ENCODE measurements at regions not wholly inside any gene's neighbourhood (a gene's known extent, or its start where the extent isn't known, plus 50 kb on each side); places are given as distances from the start of the nearest gene placed in this dataset.
A peak's percentile ranks its signal among the peaks of the same experiment; 100 is the strongest.

DNA sequence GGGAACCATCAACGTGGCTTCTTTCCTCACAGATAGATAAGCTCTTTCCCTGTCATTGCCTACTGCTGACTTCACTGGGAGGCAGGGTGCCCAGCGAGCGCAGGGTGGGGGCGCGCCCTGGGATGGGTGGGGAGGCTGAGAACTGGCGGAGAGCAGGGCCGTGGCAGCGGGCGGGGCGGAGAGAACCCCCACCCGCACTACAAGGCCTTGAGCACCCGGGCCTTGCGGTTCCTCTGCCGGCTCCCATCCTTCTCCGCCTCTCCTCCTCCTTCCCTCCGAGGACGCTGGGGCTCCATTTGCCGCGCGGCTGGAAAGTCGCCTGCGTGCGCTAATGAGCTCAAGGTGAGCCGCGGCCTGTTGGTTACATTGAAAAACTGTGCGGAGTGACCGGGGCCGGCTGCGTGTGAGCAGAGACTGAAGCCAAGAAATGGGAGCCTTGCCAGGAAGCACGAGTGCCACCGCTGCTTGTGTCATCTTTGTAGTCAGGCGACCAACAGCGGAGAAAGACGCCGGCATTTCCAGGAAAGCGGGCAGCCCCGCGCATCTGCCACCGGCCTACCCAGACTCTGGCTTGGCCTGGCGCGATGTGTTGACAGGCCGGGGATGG lies 963.5 kb upstream of the SLC35B3 start:
- Histone ChIP-seq H3K9ac (ENCODE audit: low read length) (no peak overlapping the region), H4K20me1 (ENCODE audit: insufficient read depth, low read length) (no peaks in the 10 kb centered on the region), H3K4me1 (ENCODE audit: insufficient read depth, low read length) (no peaks in the 10 kb centered on the region), H2AFZ (ENCODE audit: low read depth, low read length) (peak overlapping the region; percentile 85), H3K36me3 (ENCODE audit: insufficient read depth, low read length) (no peaks in the 10 kb centered on the region), H3K9me3 (ENCODE audit: insufficient read depth, low read depth, low read length) (no peaks in the 10 kb centered on the region), H3K4me3 (ENCODE audit: insufficient read depth, low read depth, low read length) (no peak overlapping the region), H3K79me2 (ENCODE audit: insufficient read depth, low read length) (no peaks in the 10 kb centered on the region), H3K4me2 (ENCODE audit: low read length) (peak overlapping the region; percentile 66), H3K27me3 (ENCODE audit: insufficient read depth, low read length) (no peaks in the 10 kb centered on the region), H3K27ac (ENCODE audit: low read depth, low read length) (no peak overlapping the region)
- H3K27me3 Mint-ChIP-seq (ENCODE audit: low read depth, unreplicated experiment): no peaks in the 10 kb centered on the region
- no peaks in the 10 kb centered on the region for H3K9me3 Mint-ChIP-seq (ENCODE audit: unreplicated experiment)
- H3K4me1 Mint-ChIP-seq (ENCODE audit: low read depth, unreplicated experiment): no peaks in the 10 kb centered on the region
- H3K4me3 Mint-ChIP-seq (ENCODE audit: unreplicated experiment): no peak overlapping the region
- FAIRE-seq (no peak), DNase-seq (ENCODE audit: low read depth) (peak; percentile 16)
- no peaks in the 10 kb centered on the region for H3K36me3 Mint-ChIP-seq (ENCODE audit: low read depth, unreplicated experiment)
- TF ChIP-seq, protein P1, sequence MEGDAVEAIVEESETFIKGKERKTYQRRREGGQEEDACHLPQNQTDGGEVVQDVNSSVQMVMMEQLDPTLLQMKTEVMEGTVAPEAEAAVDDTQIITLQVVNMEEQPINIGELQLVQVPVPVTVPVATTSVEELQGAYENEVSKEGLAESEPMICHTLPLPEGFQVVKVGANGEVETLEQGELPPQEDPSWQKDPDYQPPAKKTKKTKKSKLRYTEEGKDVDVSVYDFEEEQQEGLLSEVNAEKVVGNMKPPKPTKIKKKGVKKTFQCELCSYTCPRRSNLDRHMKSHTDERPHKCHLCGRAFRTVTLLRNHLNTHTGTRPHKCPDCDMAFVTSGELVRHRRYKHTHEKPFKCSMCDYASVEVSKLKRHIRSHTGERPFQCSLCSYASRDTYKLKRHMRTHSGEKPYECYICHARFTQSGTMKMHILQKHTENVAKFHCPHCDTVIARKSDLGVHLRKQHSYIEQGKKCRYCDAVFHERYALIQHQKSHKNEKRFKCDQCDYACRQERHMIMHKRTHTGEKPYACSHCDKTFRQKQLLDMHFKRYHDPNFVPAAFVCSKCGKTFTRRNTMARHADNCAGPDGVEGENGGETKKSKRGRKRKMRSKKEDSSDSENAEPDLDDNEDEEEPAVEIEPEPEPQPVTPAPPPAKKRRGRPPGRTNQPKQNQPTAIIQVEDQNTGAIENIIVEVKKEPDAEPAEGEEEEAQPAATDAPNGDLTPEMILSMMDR (IDR thresholded peaks at IDR 0.05; ENCODE audit: insufficient read depth, low read depth, low read length): no peak
- no peak for TF ChIP-seq EZH2 (IDR thresholded peaks at IDR 0.05; ENCODE audit: insufficient read depth, low read length)
- H3K27ac Mint-ChIP-seq (ENCODE audit: unreplicated experiment): no peak overlapping the region

DNA sequence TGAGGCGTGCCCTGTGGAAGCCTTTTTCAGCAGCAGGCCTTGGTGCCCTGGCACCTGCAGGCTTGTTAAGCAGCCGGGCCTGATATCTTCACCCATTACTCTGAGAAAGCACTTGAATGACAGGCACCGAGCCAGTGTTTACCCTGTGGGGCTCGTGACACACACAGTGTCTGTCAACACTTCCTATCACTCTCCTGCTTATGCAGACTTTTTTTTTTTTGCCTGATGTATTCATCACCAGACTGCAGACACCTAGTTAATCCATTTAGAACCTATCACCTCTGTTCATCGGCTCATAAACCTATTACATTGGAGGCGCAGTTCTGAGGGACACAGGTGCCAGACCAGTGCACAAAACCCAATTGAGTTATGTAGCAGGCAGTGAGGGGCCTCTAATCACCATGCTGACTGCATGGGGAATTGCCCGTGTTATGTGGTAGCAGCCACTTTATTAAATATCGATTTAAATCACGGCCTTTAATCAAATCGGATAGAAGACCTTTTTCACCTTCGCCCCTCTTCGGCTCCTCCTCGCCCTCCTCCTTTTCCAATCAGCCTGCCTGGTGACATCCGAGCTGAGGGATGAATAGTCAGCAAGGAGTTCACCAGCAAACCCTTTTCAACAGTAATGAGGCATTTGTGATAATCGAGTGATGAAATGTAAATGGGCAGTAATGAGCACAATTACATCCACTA lies 962.9 kb upstream of the SLC35B3 start:
- Mint-ChIP-seq H3K4me3 (ENCODE audit: unreplicated experiment) (no peak overlapping the region), H3K27me3 (ENCODE audit: low read depth, unreplicated experiment) (no peaks in the 10 kb centered on the region), H3K4me1 (ENCODE audit: low read depth, unreplicated experiment) (no peaks in the 10 kb centered on the region), H3K27ac (ENCODE audit: unreplicated experiment) (no peak overlapping the region), H3K9me3 (ENCODE audit: unreplicated experiment) (no peaks in the 10 kb centered on the region), H3K36me3 (ENCODE audit: low read depth, unreplicated experiment) (no peaks in the 10 kb centered on the region)
- no peak overlapping the region for H3K27ac ChIP-seq (ENCODE audit: low read depth, low read length)
- no peak overlapping the region for H3K9ac ChIP-seq (ENCODE audit: low read length)
- no peak overlapping the region for H2AFZ ChIP-seq (ENCODE audit: low read depth, low read length)
- no peaks in the 10 kb centered on the region for H4K20me1 ChIP-seq (ENCODE audit: insufficient read depth, low read length)
- no peaks in the 10 kb centered on the region for H3K27me3 ChIP-seq (ENCODE audit: insufficient read depth, low read length)
- H3K4me3 ChIP-seq (ENCODE audit: insufficient read depth, low read depth, low read length): no peak overlapping the region
- H3K4me2 ChIP-seq (ENCODE audit: low read length): peak overlapping the region; percentile 66
- TF ChIP-seq, protein P1 (IDR thresholded peaks at IDR 0.05; ENCODE audit: insufficient read depth, low read depth, low read length): no peak
- TF ChIP-seq EZH2 (IDR thresholded peaks at IDR 0.05; ENCODE audit: insufficient read depth, low read length): no peak
- FAIRE-seq (no peak), DNase-seq (ENCODE audit: low read depth) (no peak)
- no peaks in the 10 kb centered on the region for H3K4me1 ChIP-seq (ENCODE audit: insufficient read depth, low read length)
- H3K9me3 ChIP-seq (ENCODE audit: insufficient read depth, low read depth, low read length): no peaks in the 10 kb centered on the region
- no peaks in the 10 kb centered on the region for H3K36me3 ChIP-seq (ENCODE audit: insufficient read depth, low read length)
- no peaks in the 10 kb centered on the region for H3K79me2 ChIP-seq (ENCODE audit: insufficient read depth, low read length)

DNA sequence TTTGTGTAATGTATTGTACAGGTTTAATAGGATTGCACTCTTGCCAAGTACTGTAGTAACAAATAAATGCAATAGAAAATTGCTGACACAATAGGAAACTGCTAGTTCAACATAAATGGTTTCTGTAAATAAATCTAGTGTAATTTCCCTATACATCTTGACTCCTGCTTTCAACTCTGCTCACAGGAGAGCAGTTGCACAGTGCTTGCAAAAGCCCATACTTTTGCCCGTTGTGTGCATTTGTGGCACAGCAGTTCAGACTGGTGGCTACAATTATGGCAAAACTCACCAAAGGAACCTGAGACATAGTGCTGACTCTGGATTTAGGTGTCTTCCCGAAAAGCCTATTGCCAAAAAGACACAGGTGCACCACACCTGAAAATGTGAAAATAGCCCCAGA lies 953.3 kb upstream of the SLC35B3 start:
- no peak overlapping the region for H3K4me3 Mint-ChIP-seq (ENCODE audit: unreplicated experiment)
- no peak for FAIRE-seq

More for the DNA sequence above, 953.3 kb upstream of the SLC35B3 start:
- Histone ChIP-seq H3K9ac (ENCODE audit: low read length) (no peak overlapping the region), H3K4me2 (ENCODE audit: low read length) (no peak overlapping the region), H3K27me3 (ENCODE audit: insufficient read depth, low read length) (no peaks in the 10 kb centered on the region), H2AFZ (ENCODE audit: low read depth, low read length) (no peak overlapping the region), H3K36me3 (ENCODE audit: insufficient read depth, low read length) (no peaks in the 10 kb centered on the region), H3K4me3 (ENCODE audit: insufficient read depth, low read depth, low read length) (no peak overlapping the region), H4K20me1 (ENCODE audit: insufficient read depth, low read length) (no peaks in the 10 kb centered on the region), H3K9me3 (ENCODE audit: insufficient read depth, low read depth, low read length) (no peaks in the 10 kb centered on the region), H3K4me1 (ENCODE audit: insufficient read depth, low read length) (no peaks in the 10 kb centered on the region), H3K27ac (ENCODE audit: low read depth, low read length) (no peak overlapping the region), H3K79me2 (ENCODE audit: insufficient read depth, low read length) (no peaks in the 10 kb centered on the region)
- H3K4me1 Mint-ChIP-seq (ENCODE audit: low read depth, unreplicated experiment): no peaks in the 10 kb centered on the region
- peaks cover 1% of the 10 kb centered on the region for H3K27me3 Mint-ChIP-seq (ENCODE audit: low read depth, unreplicated experiment)
- no peak for TF ChIP-seq EZH2 (IDR thresholded peaks at IDR 0.05; ENCODE audit: insufficient read depth, low read length)
- TF ChIP-seq, protein P1 (IDR thresholded peaks at IDR 0.05; ENCODE audit: insufficient read depth, low read depth, low read length): no peak
- DNase-seq (ENCODE audit: low read depth): no peak
- H3K27ac Mint-ChIP-seq (ENCODE audit: unreplicated experiment): no peak overlapping the region
- no peaks in the 10 kb centered on the region for H3K9me3 Mint-ChIP-seq (ENCODE audit: unreplicated experiment)
- no peaks in the 10 kb centered on the region for H3K36me3 Mint-ChIP-seq (ENCODE audit: low read depth, unreplicated experiment)
